HCT116 (cell line): ENCODE measurements at regions not wholly inside any gene's neighbourhood (a gene's known extent, or its start where the extent isn't known, plus 50 kb on each side); places are given as distances from the start of the nearest gene placed in this dataset.

Source experiments
- ATAC-seq: fragments of 200-7000 bp; cut with Tn5 transposase; 2 replicates; pipeline ENCODE4 v1.9.1; 2020; ENCODE audit warnings: mild to moderate bottlenecking, moderate library complexity
- BruUV-seq: library from RNA; stranded (reverse); fragments of 400-500 nt; replicated peaks from 2 replicates; lab custom pipeline; 2021; lab: Mats Ljungman, UMichigan
- CTCF ChIA-PET: fragments of 300-600 bp; sonication (Branson Sonifier 250); formaldehyde crosslinking; loops from one replicate; lab custom pipeline; 2021; ENCODE audit warnings: antibody characterized with exemption; lab: Charles Lee
- POLR2A ChIA-PET: fragments of 300-600, 350-600 bp; sonication (Branson Sonifier 250); formaldehyde crosslinking; loops from one replicate; lab custom pipeline; 2021; ENCODE audit warnings: antibody characterized with exemption; lab: Charles Lee
- RAD21 ChIA-PET, 2 experiments: fragments of 300-600 bp; sonication (Branson Sonifier 250); formaldehyde crosslinking; loops; one replicate each; lab custom pipeline; 2023; ENCODE audit warnings: low total read pairs in 2 of 2; ENCODE audit not compliant: uncharacterized antibody in 2 of 2, unreplicated experiment in 2 of 2, low non-redundant PET in 1 of 2; lab: Charles Lee
- DNase-seq: peaks from one replicate; pipeline ENCODE4 v3.0.0-alpha.2; 2010; ENCODE audit warnings: low read depth, low spot score
- H2AFZ ChIP-seq: fragments of 200-600 bp; shearing (Covaris generic), sonication (generic); 2 replicates; pipeline ENCODE4 v1.6.1; 2017; ENCODE audit warnings: low read depth, mixed run types, mixed read lengths, antibody characterized with exemption, low read length; ENCODE audit not compliant: poor library complexity, severe bottlenecking
- H3K27ac ChIP-seq: 2 replicates; pipeline ENCODE4 v1.5.1; 2012; ENCODE audit warnings: low read depth, low read length
- H3K27me3 ChIP-seq: fragments of 200-600 bp; sonication (generic); 2 replicates; pipeline ENCODE4 v1.6.1; 2016; ENCODE audit warnings: mixed run types, low read length, mixed read lengths; ENCODE audit not compliant: insufficient read depth
- H3K36me3 ChIP-seq, 2 experiments: fragments of 200-500 bp in 1 of 2; fragments of 200-600 bp in 1 of 2; sonication (Bioruptor generic) in 1 of 2; sonication (generic) in 1 of 2; 2 replicates each; pipeline versions ENCODE4 v1.5.1 to v1.6.1; 2014 to 2016; ENCODE audit warnings: low read length in 2 of 2, inconsistent platforms in 1 of 2, mixed read lengths in 1 of 2, mixed run types in 1 of 2; ENCODE audit not compliant: insufficient read depth in 2 of 2, control insufficient read depth in 1 of 2
- H3K4me1 ChIP-seq, 2 experiments: fragments of 200-600 bp in 1 of 2; sonication (generic) in 1 of 2; 2 replicates each; pipeline versions ENCODE4 v1.5.1 to v1.6.1; 2012 to 2017; ENCODE audit warnings: low read length in 2 of 2, inconsistent platforms in 1 of 2, mild to moderate bottlenecking in 1 of 2, mixed read lengths in 1 of 2, mixed run types in 1 of 2, moderate library complexity in 1 of 2; ENCODE audit not compliant: insufficient read depth in 2 of 2, control insufficient read depth in 1 of 2
- H3K4me2 ChIP-seq: fragments of 200-600 bp; sonication (generic); 2 replicates; pipeline ENCODE4 v1.6.1; 2017; ENCODE audit warnings: mixed run types, low read length, mixed read lengths
- H3K4me3 ChIP-seq, 2 experiments: fragments of 200-600 bp in 1 of 2; sonication (generic) in 1 of 2; replicated peaks in 1 of 2; 2 replicates each; pipeline ENCODE4 v1.5.1; 2011 to 2016; ENCODE audit warnings: low read length in 2 of 2, control low read depth in 1 of 2, low read depth in 1 of 2, mild to moderate bottlenecking in 1 of 2, mixed read lengths in 1 of 2, mixed run types in 1 of 2
- H3K79me2 ChIP-seq: fragments of 200-600 bp; sonication (generic); 2 replicates; pipeline ENCODE4 v1.6.1; 2017; ENCODE audit warnings: mild to moderate bottlenecking, mixed run types, low read length, moderate library complexity, mixed read lengths; ENCODE audit not compliant: insufficient read depth
- H3K9ac ChIP-seq: fragments of 200-600 bp; sonication (generic); 2 replicates; pipeline ENCODE4 v1.6.1; 2016; ENCODE audit warnings: low read length, mixed read lengths
- H3K9me2 ChIP-seq: fragments of 200-600 bp; sonication (generic), shearing (Covaris generic); 2 replicates; pipeline ENCODE4 v1.6.1; 2017; ENCODE audit warnings: mixed run types, mild to moderate bottlenecking, moderate library complexity; ENCODE audit not compliant: insufficient read depth
- H3K9me3 ChIP-seq, 2 experiments: fragments of 200-500 bp in 1 of 2; fragments of 200-600 bp in 1 of 2; sonication (Bioruptor generic) in 1 of 2; sonication (generic) in 1 of 2; 2 replicates each; pipeline ENCODE4 v1.6.1; 2014 to 2017; ENCODE audit warnings: low read length in 2 of 2, mixed read lengths in 2 of 2, inconsistent platforms in 1 of 2, low read depth in 1 of 2, mild to moderate bottlenecking in 1 of 2, mixed run types in 1 of 2, moderate library complexity in 1 of 2; ENCODE audit not compliant: control insufficient read depth in 1 of 2, insufficient read depth in 1 of 2
- H4K20me1 ChIP-seq: fragments of 200-600 bp; sonication (generic), shearing (Covaris generic); 2 replicates; pipeline ENCODE4 v1.6.1; 2017; ENCODE audit warnings: mixed run types, mild to moderate bottlenecking, moderate library complexity; ENCODE audit not compliant: insufficient read depth
- ATF3 ChIP-seq: IDR thresholded peaks from 2 replicates; pipeline ENCODE4 v1.6.1; 2012
- CTCF ChIP-seq, 3 experiments: fragments of 200-600 bp in 1 of 3; sonication (generic) in 1 of 3; IDR thresholded peaks in 2 of 3; conservative IDR thresholded peaks in 1 of 3; 2 replicates each; pipeline ENCODE4 v1.5.1; 2012 to 2017; ENCODE audit warnings: low read depth in 2 of 3, low read length in 2 of 3, antibody characterized with exemption in 1 of 3, borderline replicate concordance in 1 of 3, control low read depth in 1 of 3, mild to moderate bottlenecking in 1 of 3, mixed read lengths in 1 of 3, mixed run types in 1 of 3, moderate library complexity in 1 of 3; ENCODE audit not compliant: insufficient read depth in 1 of 3
- EGR1 ChIP-seq: IDR thresholded peaks from 2 replicates; pipeline ENCODE4 v1.6.1; 2012; ENCODE audit warnings: low read depth
- ELF1 ChIP-seq: IDR thresholded peaks from 2 replicates; pipeline ENCODE4 v1.6.1; 2012; ENCODE audit warnings: low read depth, borderline replicate concordance
- EZH2 ChIP-seq: fragments of 200-600 bp; sonication (generic); IDR thresholded peaks from 2 replicates; pipeline ENCODE4 v1.6.1; 2017; ENCODE audit warnings: antibody characterized with exemption, mixed run types
- JUND ChIP-seq: IDR thresholded peaks from 2 replicates; pipeline ENCODE4 v1.6.1; 2012
- MAX ChIP-seq: IDR thresholded peaks from 2 replicates; pipeline ENCODE4 v1.6.1; 2012
- RAD21 ChIP-seq: IDR thresholded peaks from 2 replicates; pipeline ENCODE4 v1.6.1; 2012; ENCODE audit warnings: low read depth, mild to moderate bottlenecking
- SIN3A ChIP-seq: IDR thresholded peaks from 2 replicates; pipeline ENCODE4 v1.6.1; 2012; ENCODE audit warnings: low read depth
- SRF ChIP-seq: IDR thresholded peaks from 2 replicates; pipeline ENCODE4 v1.6.1; 2012; ENCODE audit warnings: low read depth
- TCF7L2 ChIP-seq: IDR thresholded peaks from 2 replicates; pipeline ENCODE4 v1.7.0; 2011; ENCODE audit warnings: borderline replicate concordance, inconsistent platforms; ENCODE audit not compliant: insufficient read depth, insufficient read length; ENCODE audit errors: extremely low read depth
- ZBTB33 ChIP-seq: IDR thresholded peaks from 2 replicates; pipeline ENCODE4 v1.6.1; 2011; ENCODE audit warnings: mild to moderate bottlenecking, low read length, moderate library complexity; ENCODE audit not compliant: insufficient replicate concordance; ENCODE audit errors: extremely low read depth
- ZFX ChIP-seq: fragments of 450-650 bp; IDR thresholded peaks from 2 replicates; pipeline ENCODE4 v1.6.1; 2017
- ZNF274 ChIP-seq: fragments of 200-500 bp; sonication (Bioruptor generic); IDR thresholded peaks from 2 replicates; pipeline ENCODE4 v1.6.1; 2014; ENCODE audit warnings: mild to moderate bottlenecking, low read depth, low read length, inconsistent platforms
- intact Hi-C: fragments of 100-400 bp; cut with micrococcal nuclease; formaldehyde crosslinking; loops from 2 replicates; pipeline ENCODE4 v1.10.0; 2022

GRCh38 chr12:18979401-18980126 is 150.0 kb upstream of the PLEKHA5 start:
- TF ChIP-seq ZFX (no peak), EGR1 (no peak), SIN3A (no peak), ELF1 (no peak), SRF (no peak), MAX (no peak), ZBTB33 (no peak), JUND (no peak), ZNF274 (no peak), EZH2 (no peak), RAD21 (no peak), TCF7L2 (no peak), CTCF (IDR thresholded peaks at IDR 0.05 in 2 of 3, conservative IDR thresholded peaks at IDR 0.05 in 1 of 3; ENCODE audit: borderline replicate concordance in 1 of 3, insufficient read depth in 1 of 3, low read depth in 2 of 3, low read length in 2 of 3) (no peak), ATF3 (no peak)
- no peak overlapping the region for H3K4me2 ChIP-seq
- H3K9me3 ChIP-seq, result no peaks in the 10 kb centered on the region
- DNase-seq, result no peak
- ChIA-PET CTCF (no interaction called here), POLR2A (no interaction called here), RAD21 (no interaction called here)
- H4K20me1 ChIP-seq, result no peaks in the 10 kb centered on the region
- H3K27me3 ChIP-seq, result no peaks in the 10 kb centered on the region
- H3K9me2 ChIP-seq, result no peaks in the 10 kb centered on the region
- no peak overlapping the region for H2AFZ ChIP-seq
- no TSS peak for BruUV-seq
- no peaks in the 10 kb centered on the region for H3K4me1 ChIP-seq
- no peaks in the 10 kb centered on the region for H3K36me3 ChIP-seq
- intact Hi-C loops, result no loop called here
- H3K4me3 ChIP-seq, result no peak overlapping the region
- no peak overlapping the region for H3K9ac ChIP-seq
- no peak for ATAC-seq
- H3K27ac ChIP-seq, result no peak overlapping the region
- no peaks in the 10 kb centered on the region for H3K79me2 ChIP-seq
